ENCODE measurements at regions not wholly inside any gene's neighbourhood (a gene's known extent, or its start where the extent isn't known, plus 50 kb on each side); places are given as distances from the start of the nearest gene placed in this dataset.

DNA sequence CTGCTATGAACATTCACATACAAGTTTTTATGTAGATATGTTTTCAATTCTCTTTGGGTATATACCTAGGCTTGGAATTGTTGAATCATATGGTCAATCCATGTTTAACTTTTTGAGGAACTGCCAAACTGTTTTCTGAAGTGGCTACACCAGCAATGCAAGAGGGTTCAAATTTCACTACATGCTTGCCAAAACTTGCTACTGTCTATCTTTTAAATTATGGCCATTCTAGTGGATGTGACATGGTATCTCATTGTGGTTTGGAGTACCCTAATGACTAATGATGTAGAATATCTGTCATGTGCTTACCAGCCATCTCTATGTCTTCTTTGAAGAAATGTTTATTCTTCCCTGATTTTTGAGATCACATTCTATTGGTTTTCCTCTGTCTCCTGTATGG is 860.3 kb downstream of the DIAPH3 start:
- TF ChIP-seq GATA3 (IDR thresholded peaks at IDR 0.05; ENCODE audit: low read depth, low read length), result no peak
- TF ChIP-seq GATA2 (IDR thresholded peaks at IDR 0.05; ENCODE audit: low read depth, low read length), result no peak

DNA sequence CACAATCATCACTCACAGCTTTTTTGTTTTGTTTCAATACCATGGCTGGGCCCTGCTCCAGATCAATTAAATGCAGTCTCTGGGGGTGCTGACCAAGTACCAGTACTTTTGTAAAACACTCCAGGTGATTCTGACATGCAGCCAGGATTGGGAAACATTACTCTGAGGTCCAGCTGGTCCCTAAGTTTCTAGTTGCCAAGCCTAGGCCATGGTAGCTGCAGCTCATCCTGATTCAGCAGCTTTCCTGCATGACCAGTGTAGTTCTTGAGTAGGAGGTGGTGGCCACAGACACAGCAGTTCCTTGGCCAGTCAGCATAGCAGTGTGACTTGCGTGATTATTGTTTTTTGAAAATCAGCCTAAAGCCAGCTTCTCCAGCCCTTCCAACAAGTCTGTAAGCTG is 859.1 kb downstream of the DIAPH3 start:
- TF ChIP-seq GATA2 (IDR thresholded peaks at IDR 0.05; ENCODE audit: low read depth, low read length), result no peak
- TF ChIP-seq GATA3 (IDR thresholded peaks at IDR 0.05; ENCODE audit: low read depth, low read length), result no peak

DNA sequence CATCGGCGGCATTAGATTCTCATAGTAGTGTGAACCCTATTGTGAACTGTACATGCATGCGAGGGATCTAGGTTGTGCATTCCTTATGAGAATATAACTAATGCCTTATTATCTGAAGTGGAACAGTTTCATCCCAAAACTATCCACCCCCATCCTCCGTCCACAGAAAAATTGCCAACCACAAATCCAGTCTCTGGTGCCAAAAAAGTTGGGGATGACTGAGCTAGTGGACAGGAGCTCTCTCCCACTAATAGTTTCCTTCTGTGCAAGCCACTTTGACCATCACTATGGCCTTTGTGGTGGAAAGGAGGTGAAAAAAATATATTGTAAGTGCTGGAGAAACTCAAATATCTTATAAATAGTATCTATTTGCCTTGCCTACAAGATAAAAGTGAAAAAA is 857.8 kb downstream of the DIAPH3 start:
- TF ChIP-seq GATA3 (IDR thresholded peaks at IDR 0.05; ENCODE audit: low read depth, low read length) (no peak), GATA2 (IDR thresholded peaks at IDR 0.05; ENCODE audit: low read depth, low read length) (no peak)

DNA sequence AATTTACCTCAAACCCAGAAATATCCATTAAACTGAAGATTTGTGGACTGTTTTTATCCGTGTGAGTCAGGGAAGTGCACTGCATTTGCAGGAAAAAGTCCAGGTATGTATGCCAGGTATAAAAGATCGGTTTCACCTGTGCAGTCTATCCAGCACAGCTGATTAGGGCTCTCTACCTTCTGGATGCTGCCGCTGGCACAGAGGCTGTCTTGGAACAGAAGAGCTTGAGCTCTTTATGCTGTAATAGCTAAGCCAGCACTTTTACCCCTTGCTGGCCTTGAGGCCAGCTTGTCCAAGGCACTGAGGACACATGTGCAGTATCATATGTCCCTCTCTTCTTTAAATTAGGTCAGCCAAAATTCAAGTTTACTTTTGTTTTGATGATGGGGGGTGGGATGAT is 851.0 kb downstream of the DIAPH3 start:
- no peak for TF ChIP-seq GATA3 (IDR thresholded peaks at IDR 0.05; ENCODE audit: low read depth, low read length)
- no peak for TF ChIP-seq GATA2 (IDR thresholded peaks at IDR 0.05; ENCODE audit: low read depth, low read length)

DNA sequence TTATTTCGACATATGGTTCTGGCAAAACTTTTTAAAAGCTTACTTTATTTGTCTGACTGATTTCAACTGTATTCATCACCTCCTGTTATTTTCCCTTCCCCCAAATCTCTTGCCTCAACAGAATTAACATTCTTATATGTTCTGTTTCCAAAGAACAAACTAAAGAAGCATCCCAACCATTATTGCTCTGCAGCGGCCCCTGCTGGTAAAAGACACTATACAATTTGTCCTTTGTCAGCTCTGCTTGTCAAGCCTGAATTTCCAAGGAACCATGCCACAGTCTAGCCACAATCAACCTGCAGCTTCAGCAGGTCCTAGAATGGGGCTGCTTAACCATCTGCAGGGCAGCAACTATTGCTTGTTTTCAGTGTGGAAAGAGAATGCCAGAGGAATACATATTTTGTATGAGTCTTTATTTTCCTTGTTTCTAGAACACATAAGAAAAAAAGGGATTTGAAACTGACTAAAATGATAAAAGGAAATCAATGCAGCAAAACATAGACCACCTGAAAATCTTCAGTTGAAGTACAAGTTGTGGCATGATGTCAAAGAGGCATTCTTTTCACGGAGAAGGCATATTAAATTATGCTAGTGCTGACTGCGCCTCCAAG is 845.3 kb downstream of the DIAPH3 start:
- TF ChIP-seq GATA2 (IDR thresholded peaks at IDR 0.05; ENCODE audit: low read depth, low read length) (no peak), GATA3 (IDR thresholded peaks at IDR 0.05; ENCODE audit: low read depth, low read length) (no peak)

DNA sequence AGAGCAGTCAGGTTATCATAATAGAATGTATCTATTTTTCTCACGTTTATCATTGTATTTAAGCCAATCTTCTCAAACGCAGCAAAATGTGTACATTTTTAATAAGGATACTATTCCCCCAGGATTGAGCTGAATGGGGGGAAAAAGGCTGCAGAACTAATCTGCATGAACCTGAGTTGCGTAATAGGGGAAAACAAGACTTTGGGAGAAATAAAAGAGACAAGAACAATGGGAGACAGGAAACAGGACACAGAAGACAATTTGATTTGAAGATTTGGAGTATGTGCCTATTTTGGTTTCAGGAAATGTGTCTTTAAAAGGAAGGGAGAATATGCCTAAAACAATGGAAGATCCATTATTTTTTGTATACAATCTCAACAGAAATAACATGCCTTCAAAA is 844.5 kb downstream of the DIAPH3 start:
- no peak for TF ChIP-seq GATA3 (IDR thresholded peaks at IDR 0.05; ENCODE audit: low read depth, low read length)
- TF ChIP-seq GATA2 (IDR thresholded peaks at IDR 0.05; ENCODE audit: low read depth, low read length), result no peak

DNA sequence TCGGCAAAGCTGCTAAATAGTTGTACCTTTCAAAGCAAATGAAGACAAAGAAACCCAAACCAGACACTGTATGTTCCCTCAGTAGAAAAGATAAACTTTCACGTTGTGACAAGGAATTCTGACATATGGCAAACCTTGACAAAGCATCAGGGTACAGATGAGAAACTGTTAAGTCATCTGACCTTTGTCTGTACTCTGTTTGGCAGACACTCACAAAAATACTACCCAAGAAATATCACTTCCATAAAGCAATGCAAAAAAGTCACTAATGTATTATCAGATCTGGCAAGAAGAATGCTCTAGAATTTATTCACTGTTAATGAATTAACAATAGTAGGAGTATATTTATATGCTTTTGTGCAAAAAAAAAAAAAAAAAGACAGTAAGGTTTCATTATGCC is 843.7 kb downstream of the DIAPH3 start:
- TF ChIP-seq GATA2 (IDR thresholded peaks at IDR 0.05; ENCODE audit: low read depth, low read length) (no peak), GATA3 (IDR thresholded peaks at IDR 0.05; ENCODE audit: low read depth, low read length) (no peak)

DNA sequence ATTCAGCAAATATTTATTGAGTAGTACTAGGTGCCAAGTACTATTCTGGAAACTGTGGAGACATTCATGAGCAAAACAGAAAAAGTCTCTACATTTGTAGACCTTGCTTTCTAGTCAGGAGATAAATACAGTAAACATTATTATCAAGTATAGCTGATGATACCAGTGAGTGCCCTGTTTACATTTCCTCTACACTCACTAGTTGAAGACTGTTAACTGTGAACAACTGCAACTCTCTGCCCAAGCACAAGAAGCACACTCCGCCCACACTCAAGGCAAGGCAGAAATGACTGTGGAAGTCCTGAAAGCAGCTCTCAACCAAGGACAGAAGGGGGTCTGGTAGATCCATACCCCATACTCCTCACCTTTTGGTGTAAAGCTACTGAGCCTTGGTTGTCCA is 837.0 kb downstream of the DIAPH3 start:
- no peak for TF ChIP-seq GATA2 (IDR thresholded peaks at IDR 0.05; ENCODE audit: low read depth, low read length)
- TF ChIP-seq GATA3 (IDR thresholded peaks at IDR 0.05; ENCODE audit: low read depth, low read length), result no peak

DNA sequence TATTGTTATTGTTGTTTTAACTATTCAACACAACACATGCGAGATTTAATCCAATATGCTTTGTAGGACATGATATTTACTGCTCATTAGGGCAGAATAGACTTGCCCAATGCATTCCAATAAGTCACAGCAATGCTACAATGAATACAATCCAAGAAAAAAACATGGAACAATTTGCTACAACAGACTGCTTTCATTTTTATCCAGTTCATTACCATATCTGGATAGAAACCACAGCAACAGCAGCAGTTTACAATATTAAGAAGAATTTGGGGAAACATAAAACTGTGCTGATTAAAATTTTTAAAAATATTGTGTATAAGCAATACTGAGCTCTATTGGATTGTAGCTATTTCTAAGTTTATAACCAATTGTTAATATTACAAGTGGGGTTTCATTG is 833.0 kb downstream of the DIAPH3 start:
- TF ChIP-seq GATA3 (IDR thresholded peaks at IDR 0.05; ENCODE audit: low read depth, low read length) (no peak), GATA2 (IDR thresholded peaks at IDR 0.05; ENCODE audit: low read depth, low read length) (no peak)

DNA sequence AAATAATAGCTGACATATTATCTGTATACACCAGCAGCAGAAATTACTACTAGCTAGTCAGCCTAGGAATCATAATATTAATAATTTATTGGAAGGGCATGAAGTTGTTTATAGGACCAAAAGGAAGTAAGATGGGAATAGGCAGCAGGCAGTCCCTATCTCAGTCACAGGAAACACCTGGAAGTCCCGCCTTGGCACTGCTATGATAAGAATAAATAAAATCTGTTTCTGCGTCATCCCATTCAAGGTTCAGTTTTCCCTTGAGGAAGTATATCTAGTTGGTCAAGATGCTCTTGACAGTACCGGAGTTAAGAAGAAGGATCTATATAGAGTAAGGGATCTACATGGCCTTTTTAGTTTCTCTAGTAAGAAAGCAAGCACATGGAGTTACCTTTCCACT is 830.8 kb downstream of the DIAPH3 start:
- no peak for TF ChIP-seq GATA2 (IDR thresholded peaks at IDR 0.05; ENCODE audit: low read depth, low read length)
- TF ChIP-seq GATA3 (IDR thresholded peaks at IDR 0.05; ENCODE audit: low read depth, low read length), result no peak

DNA sequence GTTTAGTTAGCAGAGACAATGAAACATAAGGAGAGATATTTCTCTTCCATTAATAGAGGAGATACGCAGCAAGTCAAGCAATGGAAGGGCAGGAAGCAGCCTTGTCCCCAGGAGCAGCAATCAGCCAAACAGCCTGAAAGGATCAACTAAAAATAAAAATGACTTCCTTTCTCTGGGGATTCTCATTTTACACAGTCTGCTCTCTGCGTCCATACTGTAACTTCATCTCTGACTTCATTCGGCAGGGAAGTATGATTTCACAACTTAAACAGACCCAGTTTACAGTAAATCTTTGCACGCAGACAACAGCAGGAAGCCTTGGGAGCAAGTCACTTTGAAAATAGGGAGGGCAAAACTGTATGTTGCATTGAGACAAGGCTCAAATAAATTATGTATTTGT is 826.7 kb downstream of the DIAPH3 start:
- no peak for TF ChIP-seq GATA3 (IDR thresholded peaks at IDR 0.05; ENCODE audit: low read depth, low read length)
- TF ChIP-seq GATA2 (IDR thresholded peaks at IDR 0.05; ENCODE audit: low read depth, low read length), result no peak

DNA sequence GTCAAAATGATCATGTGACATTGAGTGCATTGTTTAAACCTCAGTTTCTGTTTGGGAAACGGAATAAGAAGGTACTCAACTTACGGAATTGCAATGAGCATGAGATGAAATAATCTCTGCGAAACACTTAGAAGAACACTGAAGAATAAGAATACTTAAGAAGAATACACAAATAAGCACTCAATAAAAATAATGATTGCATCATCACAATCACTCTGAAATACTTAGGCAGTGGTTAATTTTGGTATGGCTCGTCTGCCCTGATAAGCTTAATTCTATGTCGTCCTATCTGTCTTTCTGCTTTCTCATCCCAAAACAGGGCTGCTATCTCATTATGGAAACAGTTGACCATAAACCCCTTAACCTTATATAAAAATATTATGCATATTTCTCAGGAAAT is 823.6 kb downstream of the DIAPH3 start:
- TF ChIP-seq GATA3 (IDR thresholded peaks at IDR 0.05; ENCODE audit: low read depth, low read length), result no peak
- no peak for TF ChIP-seq GATA2 (IDR thresholded peaks at IDR 0.05; ENCODE audit: low read depth, low read length)

DNA sequence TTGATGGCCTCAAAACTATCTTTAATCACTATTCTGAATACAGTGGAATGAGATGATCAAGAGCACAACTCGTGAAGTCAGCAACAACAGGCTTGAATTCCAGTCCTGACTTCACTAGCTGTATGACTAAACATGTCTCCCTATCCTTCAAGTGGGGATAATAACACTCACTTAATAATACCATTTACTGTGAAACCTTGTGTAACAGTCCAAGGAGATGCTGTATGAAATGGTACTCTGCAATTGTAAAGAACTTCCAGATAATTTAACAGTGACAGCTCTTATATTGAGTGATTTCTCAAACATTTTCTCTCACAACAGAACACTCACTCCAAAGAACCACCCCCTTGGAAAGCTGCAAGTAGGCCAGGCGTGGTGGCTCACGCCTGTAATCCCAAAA is 823.1 kb downstream of the DIAPH3 start:
- TF ChIP-seq GATA2 (IDR thresholded peaks at IDR 0.05; ENCODE audit: low read depth, low read length), result no peak
- no peak for TF ChIP-seq GATA3 (IDR thresholded peaks at IDR 0.05; ENCODE audit: low read depth, low read length)

DNA sequence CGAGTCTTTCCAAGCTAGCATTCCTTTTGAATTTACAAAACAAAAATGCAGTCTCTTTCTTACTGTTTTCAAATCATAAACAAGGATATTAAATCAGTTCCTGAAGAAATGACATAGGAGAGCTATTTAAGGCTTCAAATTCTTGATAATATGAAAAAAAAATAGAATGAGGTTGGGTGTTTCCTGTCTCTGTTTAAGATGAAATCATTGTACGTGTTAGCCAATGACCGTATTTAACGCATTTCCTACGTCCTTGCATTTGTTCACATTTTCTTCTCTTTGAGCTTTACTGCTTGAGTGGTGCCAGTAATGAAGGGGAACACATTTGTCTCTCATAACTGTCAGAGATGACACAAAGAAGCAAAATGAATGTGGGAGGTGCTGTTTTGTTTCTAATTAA is 821.3 kb downstream of the DIAPH3 start:
- no peak for TF ChIP-seq GATA2 (IDR thresholded peaks at IDR 0.05; ENCODE audit: low read depth, low read length)
- TF ChIP-seq GATA3 (IDR thresholded peaks at IDR 0.05; ENCODE audit: low read depth, low read length), result no peak

DNA sequence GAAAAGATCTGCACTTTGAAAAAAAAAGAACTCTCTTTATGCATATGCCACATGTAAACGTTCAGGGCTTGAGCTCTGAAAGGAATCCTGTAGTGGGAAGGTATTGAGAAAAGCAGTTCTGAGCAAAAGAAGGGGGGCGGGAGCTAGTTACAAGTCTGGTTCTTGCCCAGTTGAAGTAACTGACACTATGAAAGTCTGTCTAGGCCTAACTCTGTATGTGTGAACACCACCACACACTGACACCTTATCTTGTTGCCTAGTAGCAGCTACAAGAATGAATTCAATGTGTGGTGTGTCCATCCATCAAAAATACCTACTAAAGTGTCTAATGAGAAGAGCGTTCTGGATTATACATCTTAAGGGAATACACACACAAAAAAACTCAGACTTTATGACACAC is 820.6 kb downstream of the DIAPH3 start:
- TF ChIP-seq GATA3 (IDR thresholded peaks at IDR 0.05; ENCODE audit: low read depth, low read length) (no peak), GATA2 (IDR thresholded peaks at IDR 0.05; ENCODE audit: low read depth, low read length) (no peak)

Data from SH-SY5Y (cell line).